T-helper 17 cell (primary cell): ENCODE measurements at regions not wholly inside any gene's neighbourhood (a gene's known extent, or its start where the extent isn't known, plus 50 kb on each side); places are given as distances from the start of the nearest gene placed in this dataset.

Source experiments
- ATAC-seq: fragments of 150-1000 bp; cut with Tn5 transposase; 2 replicates; pipeline ENCODE4 v1.10.0; 2021; ENCODE audit warnings: mild to moderate bottlenecking, moderate library complexity
- DNase-seq, 3 donors: peaks; one replicate each; pipeline versions ENCODE4 v3.0.0 to v3.0.0-alpha.2; 2020 to 2021
- H3K9me3 ChIP-seq: one replicate; pipeline ENCODE4 v1.7.0; 2013; ENCODE audit warnings: low read length, mild to moderate bottlenecking; ENCODE audit not compliant: control insufficient read depth, poor library complexity, severe bottlenecking
- H3K27ac Mint-ChIP-seq: one replicate; pipeline ENCODE4 v1.8.0; 2022; ENCODE audit warnings: mild to moderate bottlenecking, moderate library complexity, mixed read lengths
- H3K27me3 Mint-ChIP-seq: one replicate; pipeline ENCODE4 v1.8.0; 2022; ENCODE audit warnings: mixed read lengths
- H3K36me3 Mint-ChIP-seq: one replicate; pipeline ENCODE4 v1.8.0; 2022; ENCODE audit warnings: low read depth, mixed read lengths
- H3K4me1 Mint-ChIP-seq: one replicate; pipeline ENCODE4 v1.8.0; 2022; ENCODE audit warnings: mild to moderate bottlenecking, mixed read lengths
- H3K4me3 Mint-ChIP-seq: one replicate; pipeline ENCODE4 v1.8.0; 2022; ENCODE audit warnings: mild to moderate bottlenecking, moderate library complexity, mixed read lengths

DNA sequence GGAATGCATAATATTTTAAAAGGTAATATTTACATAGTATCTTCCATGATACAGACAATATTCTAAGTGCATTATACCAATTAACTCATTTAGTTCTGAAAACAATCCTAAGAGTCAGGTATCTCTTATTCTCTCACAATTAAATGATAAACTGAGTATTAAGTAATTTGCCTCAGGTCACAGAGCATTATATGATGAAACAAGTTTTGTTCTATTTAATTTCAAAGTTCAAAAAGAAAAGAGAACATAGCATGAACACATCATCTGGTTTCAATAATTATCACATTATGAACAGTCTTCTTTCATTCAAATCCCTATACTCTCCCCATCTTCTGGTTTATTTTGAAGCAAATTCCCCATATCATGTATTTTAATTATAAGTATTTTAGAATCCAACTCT, 927.5 kb downstream of the ADGRL2 start:
- Mint-ChIP-seq H3K4me1 (no peaks in the 10 kb centered on the region), H3K36me3 (no peaks in the 10 kb centered on the region)

DNA sequence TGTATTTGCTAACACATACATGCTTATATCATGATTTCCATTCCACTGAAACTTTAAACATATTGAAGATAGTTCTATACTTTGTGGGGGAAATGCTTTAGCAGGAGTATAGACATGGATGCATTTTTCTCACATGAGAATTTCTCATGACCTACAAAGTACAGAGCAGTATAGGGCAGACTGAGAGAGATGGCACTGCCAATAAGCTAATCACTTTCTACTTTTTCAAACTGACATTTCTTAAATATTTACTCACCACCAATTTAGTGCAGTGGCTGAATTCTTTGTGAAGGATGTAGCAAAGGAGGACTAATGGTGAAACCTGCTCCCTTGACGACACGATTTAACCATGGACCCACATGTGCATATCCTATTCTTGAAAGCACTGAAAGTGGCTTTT, 923.5 kb downstream of the ADGRL2 start:
- DNase-seq, result no peak
- H3K9me3 ChIP-seq, result no peaks in the 10 kb centered on the region
- H3K4me3 Mint-ChIP-seq, result no peak overlapping the region
- no peaks in the 10 kb centered on the region for H3K27me3 Mint-ChIP-seq
- no peaks in the 10 kb centered on the region for H3K4me1 Mint-ChIP-seq
- H3K36me3 Mint-ChIP-seq, result no peaks in the 10 kb centered on the region
- ATAC-seq, result no peak
- H3K27ac Mint-ChIP-seq, result no peak overlapping the region

More for the DNA sequence above, 927.5 kb downstream of the ADGRL2 start:
- ATAC-seq (no peak), DNase-seq (no peak)
- H3K9me3 ChIP-seq, result no peaks in the 10 kb centered on the region
- Mint-ChIP-seq H3K4me3 (no peak overlapping the region), H3K27ac (no peak overlapping the region), H3K27me3 (no peaks in the 10 kb centered on the region)

DNA sequence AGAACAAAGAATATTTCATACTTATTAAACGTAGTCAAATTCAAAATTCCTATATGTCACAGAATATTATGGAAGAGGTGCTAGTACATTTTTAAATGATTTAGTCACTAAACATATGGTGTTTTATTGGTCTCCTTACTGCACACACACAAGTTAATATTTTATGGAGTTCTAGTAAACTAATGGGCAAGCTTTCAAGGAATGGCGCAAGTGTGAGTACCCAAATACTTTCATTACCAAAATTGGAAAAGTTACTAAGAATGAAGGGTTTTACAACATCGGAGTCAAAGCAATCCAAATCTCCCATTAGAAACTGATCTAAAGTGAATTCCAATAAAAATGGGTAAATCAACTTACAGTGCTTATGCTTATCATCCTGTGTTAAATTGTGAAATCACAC, 921.9 kb downstream of the ADGRL2 start:
- no peaks in the 10 kb centered on the region for H3K9me3 ChIP-seq
- Mint-ChIP-seq H3K4me1 (no peaks in the 10 kb centered on the region), H3K27me3 (no peaks in the 10 kb centered on the region), H3K27ac (no peak overlapping the region), H3K36me3 (no peaks in the 10 kb centered on the region), H3K4me3 (no peak overlapping the region)
- DNase-seq, result no peak
- no peak for ATAC-seq

DNA sequence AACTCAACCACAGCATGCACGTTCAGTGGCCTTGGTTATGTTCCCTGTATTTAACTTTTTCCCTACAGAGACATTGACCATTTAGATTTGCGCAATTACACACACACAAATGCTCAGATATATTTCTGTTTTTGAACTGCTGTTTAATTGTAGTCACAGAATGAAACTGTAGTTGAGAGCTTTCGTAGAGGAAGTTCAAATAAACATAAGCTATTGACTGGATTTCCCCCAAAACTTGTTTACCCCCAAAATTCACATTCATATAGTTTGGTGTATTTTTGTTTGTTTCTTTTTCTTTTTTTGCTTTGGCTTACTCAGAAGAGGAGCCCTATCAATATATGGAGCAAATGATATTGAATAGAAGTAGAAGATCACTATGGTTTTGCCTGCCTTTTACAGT, 921.0 kb downstream of the ADGRL2 start:
- H3K4me3 Mint-ChIP-seq, result no peak overlapping the region
- H3K4me1 Mint-ChIP-seq, result no peaks in the 10 kb centered on the region
- H3K27me3 Mint-ChIP-seq, result no peaks in the 10 kb centered on the region
- ATAC-seq (no peak), DNase-seq (no peak)
- no peaks in the 10 kb centered on the region for H3K36me3 Mint-ChIP-seq
- no peak overlapping the region for H3K27ac Mint-ChIP-seq
- H3K9me3 ChIP-seq, result no peaks in the 10 kb centered on the region

DNA sequence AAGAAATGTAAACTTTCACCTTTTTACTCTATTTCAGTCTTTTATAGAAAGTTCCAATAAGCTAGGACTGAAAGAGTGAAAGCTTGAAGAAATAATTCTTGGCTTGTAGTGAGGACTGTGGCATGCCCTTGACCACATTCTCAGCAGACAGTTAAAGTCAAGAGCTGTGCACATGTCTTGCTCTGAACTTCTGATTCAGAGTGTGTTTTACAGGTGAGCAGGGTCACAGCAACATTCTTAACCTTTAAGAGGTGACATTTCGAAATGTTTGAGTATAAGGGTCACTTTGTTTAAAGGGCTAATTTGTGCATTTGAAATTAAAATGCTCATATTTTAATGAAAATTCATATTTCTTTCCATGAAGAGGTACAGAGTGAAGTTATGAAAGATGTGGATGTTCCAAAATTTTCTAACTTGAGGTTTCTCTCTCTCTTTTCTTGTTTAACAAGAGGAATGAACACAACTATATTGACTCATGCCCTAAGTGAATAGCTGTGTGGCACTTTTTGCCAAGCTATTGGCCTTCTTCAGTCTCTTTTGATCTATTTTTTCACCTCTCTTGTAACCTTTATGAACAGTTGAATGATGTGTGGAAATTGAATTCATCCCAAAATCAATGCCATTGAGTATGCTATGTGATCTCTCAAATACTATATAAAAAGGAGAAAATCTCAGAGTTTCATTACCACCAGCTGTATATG, 918.1 kb downstream of the ADGRL2 start:
- H3K27ac Mint-ChIP-seq, result no peak overlapping the region
- DNase-seq (no peak), ATAC-seq (no peak)
- no peaks in the 10 kb centered on the region for H3K27me3 Mint-ChIP-seq
- no peak overlapping the region for H3K4me3 Mint-ChIP-seq
- no peaks in the 10 kb centered on the region for H3K36me3 Mint-ChIP-seq
- H3K4me1 Mint-ChIP-seq, result no peaks in the 10 kb centered on the region
- no peaks in the 10 kb centered on the region for H3K9me3 ChIP-seq

DNA sequence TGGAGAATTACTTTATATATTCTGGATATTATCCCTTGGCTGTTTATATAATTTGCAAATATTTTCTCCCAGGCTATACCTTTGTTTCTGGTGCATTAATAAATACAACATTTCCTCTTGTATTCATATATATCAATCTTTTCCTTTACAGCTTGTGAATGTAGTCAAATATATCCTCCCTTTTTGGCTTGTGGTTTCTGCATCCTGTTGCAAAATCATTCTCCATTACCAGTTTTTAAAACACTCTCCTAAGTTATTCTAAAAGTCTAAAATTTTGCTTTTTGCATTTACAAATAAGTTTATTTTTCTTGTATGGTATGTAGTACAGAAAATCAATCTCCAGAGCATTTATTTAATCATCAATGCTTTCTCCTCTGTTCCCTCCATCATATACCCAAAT, 909.4 kb downstream of the ADGRL2 start:
- ATAC-seq, result no peak
- Mint-ChIP-seq H3K4me1 (no peaks in the 10 kb centered on the region), H3K4me3 (no peak overlapping the region), H3K36me3 (no peaks in the 10 kb centered on the region), H3K27ac (no peak overlapping the region), H3K27me3 (no peaks in the 10 kb centered on the region)
- no peaks in the 10 kb centered on the region for H3K9me3 ChIP-seq
- no peak for DNase-seq

DNA sequence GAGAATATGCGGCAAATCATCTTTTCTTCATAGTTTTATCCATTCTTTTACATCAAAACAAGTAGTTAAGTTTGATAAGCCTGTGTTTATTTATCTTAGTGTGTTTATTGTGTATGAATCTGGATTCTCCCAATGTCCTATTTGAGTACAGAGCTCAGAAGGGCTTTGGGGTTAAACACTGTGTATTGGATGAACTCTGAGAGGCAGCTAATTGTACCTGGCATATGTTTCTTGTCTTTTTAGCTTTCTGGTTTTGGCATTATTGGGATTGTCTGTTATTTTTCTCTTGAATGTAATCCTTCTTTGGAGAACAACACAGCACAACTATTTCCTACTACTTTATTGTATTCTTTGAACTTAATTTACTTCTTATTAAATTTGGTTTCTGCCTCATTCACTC, 906.9 kb downstream of the ADGRL2 start:
- H3K9me3 ChIP-seq, result no peaks in the 10 kb centered on the region
- H3K27ac Mint-ChIP-seq, result no peak overlapping the region
- DNase-seq (no peak), ATAC-seq (no peak)
- H3K4me1 Mint-ChIP-seq, result no peaks in the 10 kb centered on the region
- no peak overlapping the region for H3K4me3 Mint-ChIP-seq
- no peaks in the 10 kb centered on the region for H3K36me3 Mint-ChIP-seq
- no peaks in the 10 kb centered on the region for H3K27me3 Mint-ChIP-seq

DNA sequence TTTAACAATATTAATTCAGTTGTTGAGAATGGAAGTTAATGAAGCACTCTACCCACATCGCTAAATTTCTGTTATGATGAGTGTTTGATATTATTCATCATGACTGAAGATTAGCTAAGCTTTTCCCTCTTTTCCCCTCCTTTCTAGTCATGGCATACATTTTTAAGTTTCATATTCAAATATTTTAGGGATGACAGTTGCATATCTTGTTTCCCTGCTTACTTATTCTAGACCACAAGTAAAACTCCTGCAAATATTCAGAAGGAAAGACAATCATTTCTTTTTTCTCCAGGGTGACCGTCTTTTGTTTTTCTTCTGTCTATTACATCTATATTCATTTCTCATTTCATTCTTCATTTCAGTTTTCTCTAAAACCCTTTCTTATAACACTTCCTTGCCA, 906.0 kb downstream of the ADGRL2 start:
- Mint-ChIP-seq H3K27me3 (no peaks in the 10 kb centered on the region), H3K4me1 (no peaks in the 10 kb centered on the region), H3K36me3 (no peaks in the 10 kb centered on the region), H3K27ac (no peak overlapping the region), H3K4me3 (no peak overlapping the region)
- ATAC-seq (no peak), DNase-seq (no peak)
- H3K9me3 ChIP-seq, result no peaks in the 10 kb centered on the region

DNA sequence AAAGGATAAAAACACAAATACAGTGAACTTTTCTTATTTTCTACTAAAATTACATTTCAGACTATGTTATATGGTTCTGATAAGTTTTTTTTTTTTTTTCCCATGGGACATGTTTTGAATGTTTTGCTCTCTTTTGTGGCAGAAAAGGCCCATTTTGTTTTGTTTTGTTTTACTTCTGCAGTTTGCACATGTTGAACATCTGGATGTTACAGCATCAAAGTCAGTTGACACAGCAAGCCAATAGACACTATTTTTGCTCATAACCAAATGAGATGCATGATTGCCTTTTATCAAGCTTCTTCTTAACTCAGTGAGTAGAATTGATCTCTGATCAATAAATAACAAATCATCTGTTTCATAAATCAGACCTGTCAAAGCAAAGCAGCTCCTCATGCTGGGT, 904.2 kb downstream of the ADGRL2 start:
- Mint-ChIP-seq H3K4me1 (no peaks in the 10 kb centered on the region), H3K27ac (no peak overlapping the region), H3K4me3 (no peak overlapping the region), H3K27me3 (no peaks in the 10 kb centered on the region), H3K36me3 (no peaks in the 10 kb centered on the region)
- ATAC-seq (no peak), DNase-seq (no peak)
- H3K9me3 ChIP-seq, result no peaks in the 10 kb centered on the region

DNA sequence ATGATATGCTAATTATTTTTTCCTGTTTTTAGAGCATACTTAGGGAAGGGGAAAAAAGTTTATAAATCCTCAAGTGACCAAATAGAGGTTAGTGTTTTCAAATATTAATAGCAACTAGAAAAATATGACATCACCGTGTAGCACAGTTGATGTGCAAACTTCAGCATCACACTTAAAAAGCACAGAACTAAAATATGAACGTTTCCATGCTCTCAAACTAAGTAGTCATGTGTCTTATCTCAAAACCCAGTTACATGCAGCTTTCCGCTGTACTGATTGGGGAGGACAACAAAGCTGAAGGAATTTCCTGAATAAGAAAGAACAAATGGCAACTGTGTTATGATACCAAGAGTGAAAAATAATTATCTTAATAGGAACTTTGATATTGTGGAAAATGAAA, 903.7 kb downstream of the ADGRL2 start:
- no peaks in the 10 kb centered on the region for H3K9me3 ChIP-seq
- Mint-ChIP-seq H3K27ac (no peak overlapping the region), H3K36me3 (no peaks in the 10 kb centered on the region), H3K27me3 (no peaks in the 10 kb centered on the region), H3K4me3 (no peak overlapping the region), H3K4me1 (no peaks in the 10 kb centered on the region)
- DNase-seq (no peak), ATAC-seq (no peak)

DNA sequence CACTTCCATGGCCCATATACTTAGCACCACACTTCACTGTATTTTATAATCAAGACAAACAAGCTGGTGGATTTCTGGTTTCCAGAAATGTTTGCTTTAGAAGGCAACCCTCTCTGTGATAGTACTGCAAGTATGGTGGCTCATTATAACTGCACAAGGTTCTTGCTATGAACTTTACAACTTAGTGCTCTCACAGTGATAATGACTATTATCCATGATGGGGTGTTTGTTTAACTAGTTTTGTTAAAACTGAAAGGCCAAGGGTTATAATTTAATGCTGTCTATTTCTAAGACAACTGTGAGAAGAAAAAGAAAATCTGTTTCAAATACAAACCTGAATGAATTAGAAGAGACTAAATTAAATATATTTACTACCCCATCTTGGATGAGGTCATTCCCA, 903.2 kb downstream of the ADGRL2 start:
- H3K4me1 Mint-ChIP-seq, result no peaks in the 10 kb centered on the region

DNA sequence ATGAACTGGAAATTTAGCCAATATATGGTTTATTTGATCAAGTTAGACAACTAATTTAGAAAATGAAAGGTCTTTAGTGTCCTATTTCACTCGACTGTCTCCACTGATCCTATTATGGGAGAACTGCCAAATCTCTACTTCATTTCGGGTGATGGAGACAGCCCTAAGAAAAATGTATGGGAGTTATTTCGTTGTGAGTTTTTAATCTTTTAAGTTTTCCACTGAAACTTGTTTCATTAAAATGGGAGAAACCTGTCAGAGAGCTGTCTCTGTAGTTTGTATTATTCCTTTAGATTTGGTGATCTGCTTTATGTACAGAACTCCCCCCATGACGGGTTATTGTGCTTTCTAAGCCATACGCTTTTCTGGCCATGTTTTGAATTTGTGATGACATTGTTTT, 899.7 kb downstream of the ADGRL2 start:
- H3K9me3 ChIP-seq, result no peaks in the 10 kb centered on the region
- Mint-ChIP-seq H3K4me1 (no peaks in the 10 kb centered on the region), H3K27ac (no peak overlapping the region), H3K36me3 (no peaks in the 10 kb centered on the region), H3K4me3 (no peak overlapping the region), H3K27me3 (no peaks in the 10 kb centered on the region)
- ATAC-seq (no peak), DNase-seq (no peak)

More for the DNA sequence above, 903.2 kb downstream of the ADGRL2 start:
- H3K9me3 ChIP-seq, result no peaks in the 10 kb centered on the region
- no peak for ATAC-seq
- Mint-ChIP-seq H3K4me3 (no peak overlapping the region), H3K36me3 (no peaks in the 10 kb centered on the region), H3K27ac (no peak overlapping the region), H3K27me3 (no peaks in the 10 kb centered on the region)
- DNase-seq, result no peak

DNA sequence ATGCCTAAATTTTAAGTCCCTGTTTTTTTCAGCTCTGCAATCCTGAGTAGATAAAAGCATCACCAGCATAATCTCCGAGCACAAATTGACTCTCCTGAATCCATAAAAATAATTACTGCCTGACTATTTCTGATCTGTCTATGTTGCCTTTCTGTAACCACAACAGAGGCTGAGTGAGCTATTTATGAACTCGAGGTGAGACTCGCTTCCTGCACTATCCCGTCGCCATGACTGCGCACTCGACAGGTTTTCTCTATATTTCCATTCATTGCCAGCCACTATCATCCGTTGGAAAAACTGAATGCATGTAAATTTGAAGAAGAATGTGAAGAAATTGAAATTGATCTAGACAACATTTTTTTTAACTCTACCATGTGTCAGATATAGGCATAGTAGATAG, 897.2 kb downstream of the ADGRL2 start:
- DNase-seq (no peak), ATAC-seq (no peak)
- Mint-ChIP-seq H3K36me3 (no peaks in the 10 kb centered on the region), H3K27ac (no peak overlapping the region), H3K27me3 (no peaks in the 10 kb centered on the region), H3K4me3 (no peak overlapping the region), H3K4me1 (no peaks in the 10 kb centered on the region)
- H3K9me3 ChIP-seq, result no peaks in the 10 kb centered on the region

DNA sequence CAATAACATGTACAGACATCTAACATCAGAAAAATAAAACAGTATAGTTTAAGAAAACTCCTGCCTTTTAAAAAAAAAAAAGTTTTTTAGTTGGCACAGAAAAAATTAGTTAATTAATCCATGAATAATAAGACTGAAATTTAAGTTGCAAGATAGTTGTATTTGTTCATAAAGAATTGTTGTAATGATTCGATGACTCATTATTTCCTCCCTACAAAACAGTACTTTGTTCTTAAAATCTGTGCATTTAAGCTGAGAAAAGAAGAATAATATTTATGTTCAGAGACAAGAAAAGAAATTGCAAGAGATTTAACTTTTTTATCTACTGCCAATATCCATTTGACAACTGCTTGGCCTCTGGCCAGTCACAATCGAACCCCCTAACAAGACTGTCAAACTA, 894.7 kb downstream of the ADGRL2 start:
- H3K4me3 Mint-ChIP-seq, result no peak overlapping the region
- no peaks in the 10 kb centered on the region for H3K9me3 ChIP-seq
- no peaks in the 10 kb centered on the region for H3K4me1 Mint-ChIP-seq
- no peaks in the 10 kb centered on the region for H3K27me3 Mint-ChIP-seq
- no peak overlapping the region for H3K27ac Mint-ChIP-seq
- DNase-seq (no peak), ATAC-seq (no peak)
- H3K36me3 Mint-ChIP-seq, result no peaks in the 10 kb centered on the region
